ENCODE measurements at regions not wholly inside any gene's neighbourhood (a gene's known extent, or its start where the extent isn't known, plus 50 kb on each side); places are given as distances from the start of the nearest gene placed in this dataset.
"Not testable (repeated sequence)": the region's sequence is repeated elsewhere in the genome, so short reads cannot be mapped to it uniquely, and the experiment has no call there.

- Histone ChIP-seq H4K5ac (ENCODE audit: insufficient read length, low read depth, low read length) (no peak overlapping the region), H3K56ac (ENCODE audit: insufficient read length, low read depth, low read length) (no peak overlapping the region), H3K27me3 (ENCODE audit: insufficient read depth, low read length) (no peaks in the 10 kb centered on the region), H3K9me3 (ENCODE audit: control insufficient read depth, low read depth, low read length) (peaks cover 7% of the 10 kb centered on the region), H2BK20ac (ENCODE audit: low read depth, low read length, poor library complexity, severe bottlenecking) (no peak overlapping the region), H3K27ac (ENCODE audit: insufficient read length, low read depth, low read length) (no peak overlapping the region), H2BK120ac (ENCODE audit: low read depth, low read length, poor library complexity, severe bottlenecking) (no peak overlapping the region), H3K18ac (ENCODE audit: insufficient read length, low read depth, low read length) (no peak overlapping the region), H2BK5ac (ENCODE audit: insufficient read length, low read length) (no peak overlapping the region), H3K79me2 (ENCODE audit: insufficient read depth, low read length) (no peaks in the 10 kb centered on the region), H3T11ph (ENCODE audit: low read length) (no peak overlapping the region), H2AK5ac (ENCODE audit: insufficient read length, low read length) (no peak overlapping the region), H2AFZ (ENCODE audit: low read length) (no peak overlapping the region), H3K14ac (ENCODE audit: insufficient read depth, low read length) (no peak overlapping the region), H3K4me1 (ENCODE audit: insufficient read depth, low read length) (no peaks in the 10 kb centered on the region), H3K4ac (ENCODE audit: low read depth, low read length) (no peak overlapping the region), H3K4me2 (ENCODE audit: insufficient read depth, insufficient read length, low read length) (no peak overlapping the region), H4K8ac (replicated peaks; ENCODE audit: insufficient read length, low read depth, low read length) (no peak overlapping the region), H3K23ac (ENCODE audit: insufficient read length, low read depth, low read length) (no peak overlapping the region), H3K23me2 (ENCODE audit: insufficient read length, low read depth, low read length, poor library complexity, severe bottlenecking) (no peaks in the 10 kb centered on the region), H2BK12ac (ENCODE audit: insufficient read length, low read depth, low read length) (no peak overlapping the region), H3K9ac (ENCODE audit: extremely low read depth, insufficient read length, low read length) (no peak overlapping the region), H3K79me1 (ENCODE audit: insufficient read depth, low read depth, low read length, poor library complexity, severe bottlenecking) (no peaks in the 10 kb centered on the region), H4K20me1 (ENCODE audit: control insufficient read depth, insufficient read depth, insufficient read length) (no peaks in the 10 kb centered on the region), H2BK15ac (ENCODE audit: low read depth, low read length) (no peak overlapping the region), H4K91ac (ENCODE audit: insufficient read length, low read depth, low read length) (no peak overlapping the region)
- H3K4me1 Mint-ChIP-seq = peaks cover 10 to 13% of the 10 kb centered on the region in 2 experiments
- H3K36me3 Mint-ChIP-seq (ENCODE audit: insufficient read depth in 1 of 3, low read depth in 3 of 3) = peaks cover 0 to 16% (median 10%) of the 10 kb centered on the region in 3 experiments; a peak in 6 of 7 replicates
- no CpG with 5 or more reads among the region's 8 CpGs for WGBS (ENCODE audit: extremely low coverage, insufficient read length, low lambda C conversion rate)
- peaks cover 2% of the 10 kb centered on the region; the same call in 1 of the 2 replicates for H3K27me3 Mint-ChIP-seq (ENCODE audit: low read depth)
- DNase-seq = no peak
- no peak overlapping the region for H3K4me3 Mint-ChIP-seq
- H3K9me3 Mint-ChIP-seq = peaks cover 18 to 31% of the 10 kb centered on the region in 2 experiments
- no peak for TF ChIP-seq CTCF (conservative IDR thresholded peaks at IDR 0.05)
- no peak overlapping the region for H3K27ac Mint-ChIP-seq
Measured at GRCh38 chr2:37773371-37774130, 102.1 kb upstream of the CDC42EP3 start.

GRCh38 chr2:37774171-37774944 lies 102.9 kb upstream of the CDC42EP3 start:
- H4K5ac ChIP-seq (ENCODE audit: insufficient read length, low read depth, low read length); H3K27me3 Mint-ChIP-seq (ENCODE audit: low read depth); H2BK15ac ChIP-seq (ENCODE audit: low read depth, low read length); H2BK20ac ChIP-seq (ENCODE audit: low read depth, low read length, poor library complexity, severe bottlenecking); H2BK12ac ChIP-seq (ENCODE audit: insufficient read length, low read depth, low read length); H3K4me3 Mint-ChIP-seq; H3K18ac ChIP-seq (ENCODE audit: insufficient read length, low read depth, low read length); H3K79me1 ChIP-seq (ENCODE audit: insufficient read depth, low read depth, low read length, poor library complexity, severe bottlenecking); H3K56ac ChIP-seq (ENCODE audit: insufficient read length, low read depth, low read length); H2BK120ac ChIP-seq (ENCODE audit: low read depth, low read length, poor library complexity, severe bottlenecking); DNase-seq; H3K9me3 ChIP-seq (ENCODE audit: control insufficient read depth, low read depth, low read length); H4K91ac ChIP-seq (ENCODE audit: insufficient read length, low read depth, low read length); H2AFZ ChIP-seq (ENCODE audit: low read length); H3K27ac ChIP-seq (ENCODE audit: insufficient read length, low read depth, low read length); H2AK5ac ChIP-seq (ENCODE audit: insufficient read length, low read length); H3K27ac Mint-ChIP-seq; H3K9ac ChIP-seq (ENCODE audit: extremely low read depth, insufficient read length, low read length); H4K20me1 ChIP-seq (ENCODE audit: control insufficient read depth, insufficient read depth, insufficient read length); H3K14ac ChIP-seq (ENCODE audit: insufficient read depth, low read length); H3T11ph ChIP-seq (ENCODE audit: low read length); H3K23me2 ChIP-seq (ENCODE audit: insufficient read length, low read depth, low read length, poor library complexity, severe bottlenecking); H3K4me2 ChIP-seq (ENCODE audit: insufficient read depth, insufficient read length, low read length); H3K27me3 ChIP-seq (ENCODE audit: insufficient read depth, low read length); H3K79me2 ChIP-seq (ENCODE audit: insufficient read depth, low read length); H3K4me1 ChIP-seq (ENCODE audit: insufficient read depth, low read length); H3K4ac ChIP-seq (ENCODE audit: low read depth, low read length); H3K23ac ChIP-seq (ENCODE audit: insufficient read length, low read depth, low read length); H4K8ac ChIP-seq (replicated peaks; ENCODE audit: insufficient read length, low read depth, low read length); H2BK5ac ChIP-seq (ENCODE audit: insufficient read length, low read length): not testable (repeated sequence)
- WGBS (ENCODE audit: extremely low coverage, insufficient read length, low lambda C conversion rate) = no CpG with 5 or more reads among the region's 6 CpGs
- Mint-ChIP-seq H3K9me3 (peaks cover 18 to 31% of the 10 kb centered on the region in 2 experiments), H3K4me1 (peaks cover 10 to 13% of the 10 kb centered on the region in 2 experiments), H3K36me3 (ENCODE audit: insufficient read depth in 1 of 3, low read depth in 3 of 3) (peaks cover 0 to 16% (median 10%) of the 10 kb centered on the region in 3 experiments; a peak in 6 of 7 replicates)
